OCI-LY1 (cell line): ENCODE measurements at regions not wholly inside any gene's neighbourhood (a gene's known extent, or its start where the extent isn't known, plus 50 kb on each side); places are given as distances from the start of the nearest gene placed in this dataset.

Experiments
- CTCF ChIP-seq: fragments of 200-600 bp; sonication (generic), shearing (Covaris generic); IDR thresholded peaks from 2 replicates; pipeline ENCODE4 v1.5.1; 2017; ENCODE audit warnings: mild to moderate bottlenecking, antibody characterized with exemption, low read length, moderate library complexity, mixed read lengths
- EZH2 ChIP-seq: fragments of 200-600 bp; sonication (generic), shearing (Covaris generic); IDR thresholded peaks from 2 replicates; pipeline ENCODE4 v1.8.0; 2017; ENCODE audit warnings: borderline replicate concordance, mixed run types, mild to moderate bottlenecking, antibody characterized with exemption, low read length, moderate library complexity, mixed read lengths

- TF ChIP-seq CTCF (no peak), EZH2 (no peak)
Observed at GRCh38 chr17:22305356-22306071, 613.2 kb downstream of the KCNJ18 start.
